ENCODE measurements at regions not wholly inside any gene's neighbourhood (a gene's known extent, or its start where the extent isn't known, plus 50 kb on each side); places are given as distances from the start of the nearest gene placed in this dataset.

GRCh38 chr13:64441740-64442139, 2788.4 kb downstream of the PCDH9 start:
- no peak for TF ChIP-seq CTCF (IDR thresholded peaks at IDR 0.05)
- TF ChIP-seq POLR2A (IDR thresholded peaks at IDR 0.05) = no peak
- TF ChIP-seq POLR2AphosphoS5 (IDR thresholded peaks at IDR 0.05) = no peak
- TF ChIP-seq EP300 (IDR thresholded peaks at IDR 0.05) = no peak

Data from suprapubic skin (tissue), 4 donors.